Stomach smooth muscle (tissue), 2 donors: ENCODE measurements at regions not wholly inside any gene's neighbourhood (a gene's known extent, or its start where the extent isn't known, plus 50 kb on each side); places are given as distances from the start of the nearest gene placed in this dataset.
"Not testable (repeated sequence)": the region's sequence is repeated elsewhere in the genome, so short reads cannot be mapped to it uniquely, and the experiment has no call there.

ENCODE experiments used
- H3K27ac ChIP-seq: one replicate; pipeline ENCODE4 v1.7.0; 2013; ENCODE audit warnings: mild to moderate bottlenecking, low read length, inconsistent platforms
- H3K27me3 ChIP-seq, 2 donors: one replicate each; pipeline ENCODE4 v1.7.0; 2013; ENCODE audit warnings: low read length in 2 of 2; ENCODE audit not compliant: insufficient read depth in 2 of 2, control insufficient read depth in 1 of 2
- H3K36me3 ChIP-seq, 2 donors: one replicate each; pipeline ENCODE4 v1.7.0; 2013; ENCODE audit warnings: low read length in 2 of 2; ENCODE audit not compliant: control insufficient read depth in 2 of 2, insufficient read depth in 2 of 2
- H3K4me1 ChIP-seq: one replicate; pipeline ENCODE4 v1.7.0; 2013; ENCODE audit warnings: low read length; ENCODE audit not compliant: control insufficient read depth, insufficient read depth
- H3K4me3 ChIP-seq, 2 donors: one replicate each; pipeline ENCODE4 v1.7.0; 2013; ENCODE audit warnings: low read length in 2 of 2
- H3K9ac ChIP-seq, 2 donors: one replicate each; pipeline ENCODE4 v1.7.0; 2013; ENCODE audit warnings: low read length in 2 of 2, mild to moderate bottlenecking in 1 of 2
- H3K9me3 ChIP-seq, 2 donors: one replicate each; pipeline ENCODE4 v1.7.0; 2013; ENCODE audit warnings: low read length in 2 of 2; ENCODE audit not compliant: control insufficient read depth in 2 of 2
- donor health status: healthy.
- donor health status: Pancreatic carcinoma.

DNA sequence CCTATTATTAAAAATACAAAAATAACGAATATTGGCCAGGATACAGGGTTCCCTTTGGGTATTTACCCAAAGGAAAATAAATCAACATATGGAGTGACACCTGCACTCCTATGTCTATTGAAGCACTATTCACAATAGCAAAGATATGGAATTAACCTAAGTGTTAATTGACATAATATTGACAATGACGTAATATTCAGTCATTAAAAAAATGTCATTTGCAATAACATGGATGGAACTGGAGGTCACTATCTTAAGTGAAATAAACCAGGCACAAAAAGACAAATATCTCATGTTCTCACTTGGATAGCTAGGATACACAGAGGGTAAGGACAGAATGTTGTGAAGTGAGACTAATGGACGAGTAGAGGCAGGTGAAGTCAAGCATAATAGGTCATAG is 326.3 kb upstream of the PTGER4 start:
- no peaks in the 10 kb centered on the region for H3K27me3 ChIP-seq
- no peak overlapping the region for H3K9ac ChIP-seq
- no peaks in the 10 kb centered on the region for H3K36me3 ChIP-seq
- no peak overlapping the region for H3K4me3 ChIP-seq
- no peak overlapping the region for H3K27ac ChIP-seq
- peaks cover 0 to 3% of the 10 kb centered on the region in 2 donors for H3K9me3 ChIP-seq
- no peaks in the 10 kb centered on the region for H3K4me1 ChIP-seq

- Histone ChIP-seq H3K9ac (no peak overlapping the region), H3K4me1 (no peaks in the 10 kb centered on the region), H3K36me3 (no peaks in the 10 kb centered on the region), H3K9me3 (peaks cover 0 to 3% of the 10 kb centered on the region in 2 donors), H3K4me3 (no peak overlapping the region), H3K27me3 (no peaks in the 10 kb centered on the region), H3K27ac (no peak overlapping the region)
Observed at GRCh38 chr5:40347981-40348725, 331.6 kb upstream of the PTGER4 start.

DNA sequence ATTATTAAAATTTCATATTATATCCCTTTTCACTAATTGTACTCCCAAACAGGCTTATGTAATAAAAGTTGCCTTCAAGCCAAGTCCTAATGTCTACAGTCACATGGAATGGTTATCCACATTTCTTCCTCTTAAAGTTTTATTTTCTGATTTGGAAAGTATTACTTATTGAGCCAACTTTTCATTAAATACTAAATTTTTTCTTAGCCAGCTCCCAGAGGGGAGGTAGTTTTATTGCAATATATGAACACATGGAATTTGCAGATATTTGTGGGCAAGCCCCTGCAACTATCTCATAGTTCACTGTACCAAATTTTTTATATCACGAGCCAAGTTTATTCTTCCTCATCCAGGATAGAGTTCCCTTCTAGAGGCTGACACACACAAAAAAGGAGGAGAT is 332.8 kb upstream of the PTGER4 start:
- Histone ChIP-seq H3K9ac (no peak overlapping the region), H3K9me3 (peaks cover 0 to 3% of the 10 kb centered on the region in 2 donors), H3K4me1 (no peaks in the 10 kb centered on the region), H3K4me3 (no peak overlapping the region), H3K27me3 (no peaks in the 10 kb centered on the region), H3K36me3 (no peaks in the 10 kb centered on the region), H3K27ac (no peak overlapping the region)

- not testable (repeated sequence) for H3K9me3 ChIP-seq, H3K4me1 ChIP-seq, H3K4me3 ChIP-seq, H3K27me3 ChIP-seq, H3K36me3 ChIP-seq, H3K9ac ChIP-seq, H3K27ac ChIP-seq
Observed at GRCh38 chr5:40338434-40338833, 341.3 kb upstream of the PTGER4 start.

GRCh38 chr5:40334242-40334635 is 345.5 kb upstream of the PTGER4 start:
- H3K9me3 ChIP-seq: no peaks in the 10 kb centered on the region
- no peaks in the 10 kb centered on the region for H3K4me1 ChIP-seq
- H3K27ac ChIP-seq: no peak overlapping the region
- H3K27me3 ChIP-seq: no peaks in the 10 kb centered on the region
- no peak overlapping the region for H3K9ac ChIP-seq
- H3K36me3 ChIP-seq: no peaks in the 10 kb centered on the region
- H3K4me3 ChIP-seq: no peak overlapping the region

GRCh38 chr5:40333459-40334241 is 346.1 kb upstream of the PTGER4 start:
- Histone ChIP-seq H3K27me3 (no peaks in the 10 kb centered on the region), H3K4me3 (no peak overlapping the region), H3K9me3 (no peaks in the 10 kb centered on the region), H3K27ac (no peak overlapping the region), H3K4me1 (no peaks in the 10 kb centered on the region), H3K36me3 (no peaks in the 10 kb centered on the region), H3K9ac (no peak overlapping the region)

- Histone ChIP-seq H3K27ac (no peak overlapping the region), H3K36me3 (no peaks in the 10 kb centered on the region), H3K4me1 (no peaks in the 10 kb centered on the region), H3K9ac (no peak overlapping the region), H3K4me3 (no peak overlapping the region), H3K9me3 (no peaks in the 10 kb centered on the region), H3K27me3 (no peaks in the 10 kb centered on the region)
Observed at GRCh38 chr5:40332970-40333369, 346.7 kb upstream of the PTGER4 start.

DNA sequence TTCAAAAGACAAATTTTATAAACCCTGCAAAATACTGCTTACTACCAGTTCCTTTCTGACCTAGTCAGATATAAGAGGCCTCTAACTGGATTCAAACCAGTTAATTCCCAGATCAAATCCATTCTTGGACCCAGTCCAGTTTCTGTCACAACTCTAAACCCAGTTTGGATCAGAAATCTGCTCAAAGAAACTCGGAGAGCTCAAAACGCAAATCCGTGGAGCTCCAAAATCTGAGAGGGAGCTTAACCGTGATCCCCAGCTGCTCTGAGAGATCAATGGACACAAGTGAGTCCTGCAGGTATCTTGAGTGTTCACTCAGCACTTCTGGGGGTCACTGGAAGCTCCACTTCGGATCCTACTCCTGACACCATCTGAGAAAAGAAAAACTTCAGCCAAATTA is 348.1 kb upstream of the PTGER4 start:
- Histone ChIP-seq H3K27me3 (no peaks in the 10 kb centered on the region), H3K36me3 (no peaks in the 10 kb centered on the region), H3K27ac (no peak overlapping the region), H3K9me3 (no peaks in the 10 kb centered on the region), H3K9ac (no peak overlapping the region), H3K4me3 (no peak overlapping the region), H3K4me1 (no peaks in the 10 kb centered on the region)

DNA sequence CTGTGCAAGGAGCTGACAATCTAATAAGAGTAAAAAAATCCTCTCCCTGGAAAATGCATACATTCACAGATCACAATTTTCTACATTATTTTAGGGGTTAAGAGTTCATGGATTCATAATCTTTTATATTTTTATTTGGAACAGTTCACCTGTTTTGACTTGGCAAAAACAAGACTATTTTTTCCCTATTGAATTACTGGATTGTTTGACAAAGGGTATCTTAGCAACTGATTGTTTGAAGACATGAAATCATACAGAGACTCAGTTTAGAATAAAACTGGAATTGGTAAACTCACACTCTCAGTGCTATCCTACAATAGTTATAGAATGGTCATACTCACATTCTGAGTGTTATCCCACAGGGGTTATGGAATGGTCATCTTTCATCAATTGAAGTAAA is 358.2 kb upstream of the PTGER4 start:
- H3K9ac ChIP-seq: no peak overlapping the region
- H3K4me3 ChIP-seq: no peak overlapping the region
- no peaks in the 10 kb centered on the region for H3K4me1 ChIP-seq
- H3K27ac ChIP-seq: no peak overlapping the region
- no peaks in the 10 kb centered on the region for H3K9me3 ChIP-seq
- no peaks in the 10 kb centered on the region for H3K27me3 ChIP-seq
- H3K36me3 ChIP-seq: no peaks in the 10 kb centered on the region

DNA sequence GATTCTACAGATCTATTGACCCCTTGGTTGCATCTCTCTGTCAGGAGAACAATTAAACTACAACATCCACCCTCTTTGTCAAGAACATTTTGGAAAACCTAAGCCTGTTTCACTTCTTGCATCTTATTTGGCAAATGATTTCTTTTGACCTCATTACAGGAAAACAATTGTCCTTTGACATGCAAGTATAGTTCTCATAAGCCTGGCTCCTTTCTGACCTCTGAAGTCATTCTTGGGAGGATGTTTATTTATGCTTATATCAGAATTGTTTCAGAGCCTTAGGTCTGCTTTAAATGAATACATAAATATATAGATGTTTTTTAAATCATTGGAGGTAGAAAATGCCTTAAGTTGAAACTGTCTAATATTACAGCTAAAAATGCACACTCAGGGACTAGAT is 361.3 kb upstream of the PTGER4 start:
- Histone ChIP-seq H3K4me3 (no peak overlapping the region), H3K4me1 (no peaks in the 10 kb centered on the region), H3K36me3 (no peaks in the 10 kb centered on the region), H3K27me3 (no peaks in the 10 kb centered on the region), H3K9me3 (no peaks in the 10 kb centered on the region), H3K9ac (no peak overlapping the region), H3K27ac (no peak overlapping the region)

DNA sequence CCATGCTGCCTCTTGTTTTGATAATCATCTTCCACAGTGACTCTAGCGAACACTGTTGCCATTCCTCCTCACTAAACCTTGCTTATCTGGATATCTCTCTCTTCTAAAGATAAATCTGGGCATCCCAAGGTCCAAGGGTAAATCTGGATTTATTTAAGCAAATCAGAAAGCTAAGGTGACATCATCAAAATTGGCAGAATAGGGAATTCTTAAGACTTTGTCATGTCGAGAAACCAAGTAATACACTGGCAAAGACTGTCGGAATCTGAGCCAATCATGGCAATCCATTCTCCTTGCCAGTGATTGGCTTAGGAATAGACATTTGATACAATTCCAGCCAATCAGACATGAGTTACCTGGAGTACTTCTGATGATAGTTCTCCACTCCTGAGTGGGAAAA is 362.7 kb upstream of the PTGER4 start:
- H3K27me3 ChIP-seq: no peaks in the 10 kb centered on the region
- H3K27ac ChIP-seq: no peak overlapping the region
- H3K9me3 ChIP-seq: no peaks in the 10 kb centered on the region
- H3K36me3 ChIP-seq: no peaks in the 10 kb centered on the region
- no peak overlapping the region for H3K9ac ChIP-seq
- no peak overlapping the region for H3K4me3 ChIP-seq
- H3K4me1 ChIP-seq: no peaks in the 10 kb centered on the region
